Spleen (tissue), 11 donors: ENCODE measurements at regions not wholly inside any gene's neighbourhood (a gene's known extent, or its start where the extent isn't known, plus 50 kb on each side); places are given as distances from the start of the nearest gene placed in this dataset.
"Not testable (repeated sequence)": the region's sequence is repeated elsewhere in the genome, so short reads cannot be mapped to it uniquely, and the experiment has no call there.

Experiments
- DNase-seq: peaks from one replicate; pipeline ENCODE4 v3.0.0-alpha.2; 2020
- H3K27ac ChIP-seq, 8 donors: fragments of 200-600 bp; sonication (generic) in 7 of 8; 1 replicate in 4 of 8; 2 replicates in 4 of 8; pipeline versions ENCODE4 v1.5.0 to v1.8.0; 2016 to 2021; ENCODE audit warnings: inconsistent platforms in 4 of 8, mild to moderate bottlenecking in 4 of 8, moderate library complexity in 1 of 8
- H3K27me3 ChIP-seq, 7 donors: fragments of 200-600 bp; sonication (generic) in 6 of 7; replicated peaks in 1 of 7; 1 replicate in 4 of 7; 2 replicates in 3 of 7; pipeline versions ENCODE4 v1.5.0 to v1.8.0; 2016 to 2021; ENCODE audit warnings: inconsistent platforms in 3 of 7, mild to moderate bottlenecking in 1 of 7
- H3K36me3 ChIP-seq, 6 donors: fragments of 200-600 bp; sonication (generic) in 5 of 6; 1 replicate in 4 of 6; 2 replicates in 2 of 6; pipeline versions ENCODE4 v1.5.0 to v1.8.0; 2016 to 2021; ENCODE audit warnings: inconsistent platforms in 2 of 6
- H3K4me1 ChIP-seq, 6 donors: fragments of 200-600 bp; sonication (generic) in 5 of 6; 1 replicate in 3 of 6; 2 replicates in 3 of 6; pipeline versions ENCODE4 v1.5.0 to v1.8.0; 2016 to 2021; ENCODE audit warnings: inconsistent platforms in 3 of 6
- H3K4me3 ChIP-seq, 8 donors: fragments of 200-600 bp; sonication (generic) in 7 of 8; 1 replicate in 4 of 8; 2 replicates in 4 of 8; pipeline versions ENCODE4 v1.5.0 to v1.8.0; 2016 to 2021; ENCODE audit warnings: inconsistent platforms in 4 of 8, mild to moderate bottlenecking in 4 of 8, moderate library complexity in 2 of 8
- H3K9me3 ChIP-seq, 8 donors: fragments of 200-600 bp; sonication (generic) in 7 of 8; 1 replicate in 4 of 8; 2 replicates in 4 of 8; pipeline versions ENCODE4 v1.5.0 to v1.8.0; 2016 to 2021; ENCODE audit warnings: inconsistent platforms in 4 of 8
- CTCF ChIP-seq, 11 experiments: fragments of 200-600 bp in 7 of 11; fragments of 450-650 bp in 4 of 11; sonication (generic) in 4 of 11; IDR thresholded peaks in 8 of 11; conservative IDR thresholded peaks in 3 of 11; 1 replicate in 7 of 11; 2 replicates in 4 of 11; pipeline versions ENCODE4 v1.4.0 to v1.8.0; 2016 to 2021; ENCODE audit warnings: antibody characterized with exemption in 11 of 11, inconsistent platforms in 4 of 11, mild to moderate bottlenecking in 1 of 11
- POLR2A ChIP-seq, 3 donors: fragments of 450-650 bp; IDR thresholded peaks; one replicate each; pipeline ENCODE4 v1.5.1; 2017; ENCODE audit warnings: antibody characterized with exemption in 3 of 3, mild to moderate bottlenecking in 1 of 3
- POLR2AphosphoS5 ChIP-seq, 3 donors: sonication (generic); formaldehyde crosslinking; IDR thresholded peaks; one replicate each; pipeline ENCODE4 v1.5.1; 2017; ENCODE audit warnings: antibody characterized with exemption in 3 of 3
- WGBS, 5 donors: extraction: QIAGEN DNeasy Blood & Tissue Kit in 3 of 5; methylation state at CpG; one replicate each; pipeline versions ENCODE4 v1.1.5 to v1.1.7; 2013 to 2018; 5-methylcytosine and 5-hydroxymethylcytosine counted together
- intact Hi-C: fragments of 100-400 bp; cut with DNase I; formaldehyde crosslinking; loops from one replicate; pipeline ENCODE4 v1.15.0; 2023; ENCODE audit warnings: low total_unique reads
- donor health status: healthy with polysubstance abuse.
- donor health status: DM: no; HTN: no; CAD: no; lungs with moderate emphysema.
- donor health status: DM: no; HTN: no; CAD: no.
- donor health status: Bipolar disorder and iron deficiency.
- donor health status: healthy.
- donor health status: DM: no; HTN: no; CAD: no.
- donor health status: DM: yes; HTN: yes; CAD: no.

DNA sequence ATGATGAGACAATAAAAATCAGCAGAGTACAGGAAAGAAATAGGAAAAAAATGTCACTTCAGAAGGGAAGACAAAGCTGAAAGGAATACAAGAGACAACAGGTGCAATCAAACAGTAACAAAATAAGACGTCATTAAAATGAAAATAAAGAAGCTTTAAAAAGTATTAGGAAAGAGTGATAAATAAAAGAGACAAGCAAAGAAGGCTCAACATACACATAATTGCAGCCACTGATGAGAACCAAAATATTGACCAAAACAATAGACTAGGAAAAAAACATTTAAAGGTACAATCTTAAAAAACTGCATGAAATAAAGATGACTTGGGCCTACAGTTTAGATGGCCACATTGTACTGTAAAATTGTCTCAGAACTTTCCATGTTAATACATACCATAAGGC, 160.5 kb upstream of the MINDY3 start:
- Histone ChIP-seq H3K27me3 (no peaks in the 10 kb centered on the region), H3K9me3 (peaks cover 0 to 34% (median 21%) of the 10 kb centered on the region in 8 donors), H3K36me3 (no peaks in the 10 kb centered on the region), H3K27ac (no peak overlapping the region), H3K4me3 (no peak overlapping the region), H3K4me1 (no peaks in the 10 kb centered on the region)
- 0 to 97% (median 91%) methylated on average over 1 of the region's 1 CpG for WGBS, 5 donors
- intact Hi-C loops: no loop called here
- DNase-seq: no peak
- no peak for TF ChIP-seq POLR2AphosphoS5 (IDR thresholded peaks at IDR 0.05)
- no peak for TF ChIP-seq CTCF (IDR thresholded peaks at IDR 0.05 in 8 of 11, conservative IDR thresholded peaks at IDR 0.05 in 3 of 11)
- TF ChIP-seq POLR2A (IDR thresholded peaks at IDR 0.05): no peak

- DNase-seq, H3K4me1 ChIP-seq, H3K4me3 ChIP-seq, H3K9me3 ChIP-seq, H3K27ac ChIP-seq, H3K27me3 ChIP-seq, intact Hi-C loops, H3K36me3 ChIP-seq: not testable (repeated sequence)
- WGBS, 5 donors: 83 to 91% (median 89%) methylated on average over 14 of the region's 14 CpGs
Observed at GRCh38 chr10:16026832-16027231, 166.5 kb upstream of the MINDY3 start.

DNA sequence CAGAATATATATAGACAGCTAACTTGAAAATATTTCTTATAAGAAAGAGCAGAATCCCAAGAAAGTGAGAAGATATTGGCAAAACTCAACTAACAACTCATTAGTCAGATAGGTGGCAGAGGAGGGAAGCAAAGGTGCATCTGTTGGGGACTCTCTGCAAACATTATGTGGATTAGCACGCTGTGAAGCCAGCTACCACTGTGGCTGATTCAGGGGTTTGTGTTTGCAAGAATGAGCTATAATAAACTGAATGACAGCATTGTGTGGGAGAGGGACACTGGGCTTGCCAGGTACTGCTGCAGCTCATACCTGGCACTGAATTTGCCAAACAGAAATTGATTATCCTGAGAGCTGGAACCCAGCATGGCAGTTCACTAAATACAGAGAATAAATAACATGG, 170.3 kb upstream of the MINDY3 start:
- DNase-seq: no peak
- H3K36me3 ChIP-seq: no peaks in the 10 kb centered on the region
- no peak for TF ChIP-seq POLR2AphosphoS5 (IDR thresholded peaks at IDR 0.05)
- no peak for TF ChIP-seq POLR2A (IDR thresholded peaks at IDR 0.05)
- no peak for TF ChIP-seq CTCF (IDR thresholded peaks at IDR 0.05 in 8 of 11, conservative IDR thresholded peaks at IDR 0.05 in 3 of 11)
- peaks cover 0 to 4% (median 0%) of the 10 kb centered on the region in 7 donors for H3K27me3 ChIP-seq
- peaks cover 0 to 31% (median 25%) of the 10 kb centered on the region in 8 donors for H3K9me3 ChIP-seq
- intact Hi-C loops: no loop called here
- no peak overlapping the region for H3K4me3 ChIP-seq
- no peaks in the 10 kb centered on the region for H3K4me1 ChIP-seq
- H3K27ac ChIP-seq: no peak overlapping the region
- WGBS, 5 donors: 36 to 69% (median 50%) methylated on average over 1 of the region's 1 CpG

GRCh38 chr10:16049050-16049449, 188.7 kb upstream of the MINDY3 start:
- DNase-seq: no peak
- Histone ChIP-seq H3K4me3 (no peak overlapping the region), H3K27me3 (no peaks in the 10 kb centered on the region), H3K9me3 (no peaks in the 10 kb centered on the region), H3K4me1 (no peaks in the 10 kb centered on the region), H3K27ac (no peak overlapping the region), H3K36me3 (no peaks in the 10 kb centered on the region)
- no peak for TF ChIP-seq CTCF (IDR thresholded peaks at IDR 0.05 in 8 of 11, conservative IDR thresholded peaks at IDR 0.05 in 3 of 11)
- TF ChIP-seq POLR2A (IDR thresholded peaks at IDR 0.05): no peak
- TF ChIP-seq POLR2AphosphoS5 (IDR thresholded peaks at IDR 0.05): no peak
- intact Hi-C loops: no loop called here
- 82 to 92% (median 88%) methylated on average over 4 of the region's 4 CpGs for WGBS, 5 donors

- Histone ChIP-seq H3K4me3 (no peak overlapping the region), H3K9me3 (no peaks in the 10 kb centered on the region), H3K27me3 (no peaks in the 10 kb centered on the region), H3K4me1 (no peaks in the 10 kb centered on the region), H3K36me3 (no peaks in the 10 kb centered on the region), H3K27ac (no peak overlapping the region)
- 81 to 93% (median 85%) methylated on average over 7 of the region's 7 CpGs for WGBS, 5 donors
- DNase-seq: no peak
- intact Hi-C loops: no loop called here
- TF ChIP-seq POLR2A (IDR thresholded peaks at IDR 0.05) (no peak), CTCF (IDR thresholded peaks at IDR 0.05 in 8 of 11, conservative IDR thresholded peaks at IDR 0.05 in 3 of 11) (no peak), POLR2AphosphoS5 (IDR thresholded peaks at IDR 0.05) (no peak)
Observed at GRCh38 chr10:16049782-16050181, 189.5 kb upstream of the MINDY3 start.
